DMS153 (cell line): ENCODE measurements at regions not wholly inside any gene's neighbourhood (a gene's known extent, or its start where the extent isn't known, plus 50 kb on each side); places are given as distances from the start of the nearest gene placed in this dataset.
"Not testable (repeated sequence)": the region's sequence is repeated elsewhere in the genome, so short reads cannot be mapped to it uniquely, and the experiment has no call there.

Experiments used
- DNase-seq: peaks from one replicate; lab custom pipeline; 2025; lab: John Stamatoyannopoulos, UW

DNA sequence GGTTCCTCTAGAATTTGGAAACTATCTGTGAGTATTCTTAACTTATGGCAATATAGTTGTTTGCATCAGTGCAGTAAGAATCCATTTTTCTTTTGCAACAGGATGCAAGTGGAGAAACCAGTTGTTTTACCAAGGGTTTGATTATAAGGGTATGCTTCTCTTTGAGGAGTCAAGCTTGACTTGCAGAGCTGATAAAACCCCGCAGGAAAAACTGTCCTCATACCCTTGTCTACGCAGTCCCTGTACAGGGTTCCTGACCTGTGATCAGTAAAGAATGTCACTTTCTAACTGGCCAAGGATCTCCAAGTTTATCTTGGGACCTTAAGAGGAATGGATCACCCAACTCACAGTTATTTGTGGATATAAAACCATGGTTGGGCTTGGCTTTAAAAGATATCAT, 161.1 kb upstream of the OLIG3 start:
- DNase-seq, result no peak

DNA sequence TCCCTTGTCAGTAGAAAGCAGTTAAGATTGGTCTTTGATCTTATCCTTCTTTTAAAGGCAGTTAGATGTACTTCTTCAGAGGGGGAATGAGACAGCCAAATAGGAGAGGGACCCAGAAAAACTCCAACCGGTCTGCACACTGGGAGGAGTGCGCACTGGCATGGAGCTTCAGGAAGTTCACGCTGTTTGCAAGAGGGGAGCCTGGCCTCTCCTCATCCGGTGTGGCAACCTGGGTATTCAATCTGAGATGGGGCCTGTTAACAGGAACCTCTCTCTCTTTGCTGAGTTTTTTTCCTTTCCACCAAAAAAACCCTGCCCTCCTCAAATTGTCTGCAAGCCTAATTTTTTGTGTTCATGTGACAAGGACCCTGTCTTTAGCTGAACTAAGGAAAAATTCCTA, 162.5 kb upstream of the OLIG3 start:
- no peak for DNase-seq

DNA sequence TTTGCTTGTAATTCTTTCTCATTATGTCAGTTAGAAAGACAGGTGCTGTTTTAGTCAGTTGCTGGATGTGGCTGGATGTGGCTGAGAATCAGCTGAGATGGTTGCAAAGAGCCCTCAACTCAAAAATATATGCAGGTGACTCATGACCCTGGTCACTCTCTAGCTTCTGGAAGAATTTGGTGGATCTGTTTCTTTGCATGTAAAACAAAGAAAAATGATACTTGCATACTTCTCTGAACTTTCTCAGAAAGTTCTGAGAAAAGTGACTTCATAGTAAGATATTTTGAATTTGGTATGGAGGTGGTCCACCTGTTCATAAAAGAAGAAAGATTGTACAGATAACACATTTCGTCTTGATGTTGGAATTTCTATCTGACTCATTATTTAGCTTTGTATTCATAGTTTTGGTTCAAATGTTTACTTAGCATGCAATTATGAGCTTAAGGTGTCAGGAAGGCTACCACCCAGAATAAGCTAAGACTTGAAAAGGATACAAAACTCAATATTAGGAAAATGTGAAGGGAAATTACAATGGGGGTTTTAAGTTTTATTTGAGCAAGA, 163.2 kb upstream of the OLIG3 start:
- DNase-seq, result no peak

DNA sequence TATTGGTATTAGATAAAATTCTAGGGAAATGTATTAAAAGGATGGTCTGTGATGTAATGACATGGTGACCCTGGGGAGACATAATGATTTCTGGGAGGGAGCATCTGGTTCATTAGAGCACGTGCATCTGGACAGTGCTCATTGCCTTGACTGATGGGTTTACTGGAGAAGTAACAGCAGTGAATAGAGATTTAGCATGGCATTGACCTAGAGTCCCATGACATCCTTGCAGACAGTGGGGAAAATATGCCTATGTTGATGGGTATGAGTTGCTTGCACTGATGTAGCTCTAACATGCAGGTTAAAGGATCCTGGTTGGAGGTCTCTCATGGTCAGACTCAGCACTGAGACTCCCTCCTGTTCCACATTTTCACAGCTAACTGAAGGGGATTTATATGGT, 164.1 kb upstream of the OLIG3 start:
- DNase-seq, result no peak

DNA sequence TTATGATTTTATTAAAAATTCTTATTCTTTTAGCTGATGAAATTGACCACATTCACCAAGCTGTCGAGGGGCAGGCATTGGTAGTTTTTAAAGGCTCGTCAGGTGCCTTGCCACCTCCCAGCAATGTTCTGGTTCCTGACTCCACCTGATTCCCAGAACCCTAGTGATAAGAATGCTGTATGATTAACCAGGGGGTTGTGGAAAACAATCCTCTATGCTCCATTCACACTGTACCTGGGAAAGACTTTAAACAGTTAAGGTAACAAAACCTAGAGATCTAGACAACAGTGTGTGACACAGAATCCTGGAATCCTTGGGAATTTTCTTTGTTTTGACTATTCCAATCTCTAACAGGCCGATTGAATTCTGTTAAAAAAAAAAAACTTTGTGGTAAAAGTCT, 165.7 kb upstream of the OLIG3 start:
- DNase-seq, result no peak

DNA sequence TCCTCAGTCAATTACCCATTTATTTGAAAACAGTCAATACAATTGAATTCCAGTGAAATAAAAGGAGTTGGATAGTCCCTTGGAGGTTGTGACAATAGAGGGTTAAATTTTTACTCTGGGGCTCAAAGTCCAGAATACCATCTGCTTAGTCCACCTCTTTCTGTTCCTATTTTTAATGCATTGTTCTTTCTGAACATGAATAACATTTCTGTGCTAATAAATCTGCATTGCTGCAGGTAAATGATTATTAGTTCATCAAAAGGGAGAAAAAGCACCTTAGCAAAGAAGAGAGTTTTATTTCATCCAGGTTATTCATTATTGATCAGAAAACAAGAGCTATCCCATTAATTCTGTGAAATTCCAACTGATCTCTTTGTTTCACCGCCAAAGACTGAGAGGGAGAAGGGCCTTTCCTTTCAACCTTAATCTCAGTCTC, 166.1 kb upstream of the OLIG3 start:
- no peak for DNase-seq

- no peak for DNase-seq
Observed at GRCh38 chr6:137661601-137662000, 167.4 kb upstream of the OLIG3 start.

DNA sequence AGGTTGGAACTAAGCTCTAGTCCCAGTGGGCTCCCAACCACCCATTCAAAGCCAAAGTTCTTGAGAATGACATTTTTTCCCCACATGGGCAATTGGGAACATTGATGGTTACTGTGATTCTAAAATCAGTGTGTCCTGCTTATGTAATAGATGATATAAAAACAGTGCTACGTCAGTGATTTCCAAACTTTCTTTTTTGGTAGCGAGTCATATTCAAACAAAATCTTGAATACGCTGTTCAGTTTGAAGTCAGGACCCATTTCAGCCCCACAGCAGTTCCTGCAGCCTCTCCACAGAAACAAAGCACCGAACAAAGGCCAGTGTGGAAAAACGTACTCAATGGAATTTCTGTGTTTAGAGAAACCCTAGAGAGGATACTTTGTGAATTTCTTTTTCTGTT, 170.0 kb upstream of the OLIG3 start:
- no peak for DNase-seq

GRCh38 chr6:137665342-137665934, 171.2 kb upstream of the OLIG3 start:
- DNase-seq, result no peak

GRCh38 chr6:137666202-137666774, 172.1 kb upstream of the OLIG3 start:
- DNase-seq, result no peak

GRCh38 chr6:137673603-137674002, 179.4 kb upstream of the OLIG3 start:
- DNase-seq, result no peak

DNA sequence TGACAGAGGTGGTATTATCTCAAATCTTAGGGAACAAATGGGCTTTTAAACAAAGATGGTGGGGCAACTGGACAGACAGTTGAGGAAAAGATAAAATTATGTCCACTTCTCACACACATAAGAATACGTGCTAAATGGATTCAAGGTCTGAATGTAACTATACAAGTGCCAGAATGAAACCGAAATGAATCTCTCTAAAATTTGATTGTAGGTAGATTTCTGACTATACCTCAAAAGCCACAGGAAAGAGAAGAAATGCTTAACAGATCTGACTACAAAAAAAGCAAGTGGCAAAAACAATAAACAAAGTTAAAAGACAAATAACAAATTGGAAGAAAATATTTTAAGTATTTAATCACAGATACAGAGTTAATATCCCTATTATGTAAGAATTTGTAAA, 182.7 kb upstream of the OLIG3 start:
- DNase-seq, result no peak

GRCh38 chr6:137677709-137678108, 183.5 kb upstream of the OLIG3 start:
- no peak for DNase-seq

GRCh38 chr6:137678451-137678850, 184.3 kb upstream of the OLIG3 start:
- no peak for DNase-seq

GRCh38 chr6:137680705-137681346, 186.2 kb upstream of the TNFAIP3 start:
- no peak for DNase-seq

DNA sequence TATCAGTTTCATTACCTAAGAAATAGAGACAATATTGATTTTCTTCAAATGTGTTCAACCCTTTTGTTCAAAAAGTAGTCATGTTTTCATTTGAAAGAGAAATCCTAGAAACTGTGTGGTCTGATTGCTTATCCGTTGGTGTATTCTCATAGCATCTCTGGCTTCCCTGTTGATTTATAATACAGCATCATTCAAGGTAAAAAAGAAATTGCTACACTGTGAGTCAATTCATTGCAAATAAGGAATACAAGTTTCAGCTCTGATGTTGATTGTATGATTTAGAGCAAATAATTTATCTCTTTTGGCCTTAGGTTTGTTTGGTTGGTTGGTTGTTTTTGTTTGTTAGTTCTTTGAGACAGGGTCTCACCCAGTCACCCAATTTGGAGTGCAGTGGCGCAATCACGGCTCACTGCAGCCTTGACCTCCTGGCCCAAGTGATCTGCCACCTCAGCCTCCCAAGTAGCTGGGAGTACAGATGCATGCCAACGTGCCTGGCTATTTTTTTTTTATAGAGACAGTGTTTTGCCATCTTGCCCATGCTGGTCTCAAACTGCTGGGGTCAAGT, 185.5 kb upstream of the TNFAIP3 start:
- no peak for DNase-seq

- not testable (repeated sequence) for DNase-seq
Observed at GRCh38 chr6:137682658-137683057, 184.4 kb upstream of the TNFAIP3 start.

- no peak for DNase-seq
Observed at GRCh38 chr6:137683916-137684315, 183.1 kb upstream of the TNFAIP3 start.

- DNase-seq, result no peak
Observed at GRCh38 chr6:137685798-137686375, 181.2 kb upstream of the TNFAIP3 start.

- no peak for DNase-seq
Observed at GRCh38 chr6:137687818-137688217, 179.2 kb upstream of the TNFAIP3 start.

- DNase-seq, result no peak
Observed at GRCh38 chr6:137688230-137688971, 178.7 kb upstream of the TNFAIP3 start.

GRCh38 chr6:137689377-137689776, 177.7 kb upstream of the TNFAIP3 start:
- DNase-seq, result no peak
